CD4-positive, CD25-positive, alpha-beta regulatory T cell (primary cell): ENCODE measurements at regions not wholly inside any gene's neighbourhood (a gene's known extent, or its start where the extent isn't known, plus 50 kb on each side); places are given as distances from the start of the nearest gene placed in this dataset.
"Not testable (repeated sequence)": the region's sequence is repeated elsewhere in the genome, so short reads cannot be mapped to it uniquely, and the experiment has no call there.

ENCODE experiments used
- ATAC-seq, 2 donors: fragments of 150-1000 bp; cut with Tn5 transposase; one replicate each; pipeline ENCODE4 v1.10.0; 2021; ENCODE audit warnings: low read depth in 2 of 2, moderate number of reproducible peaks in 2 of 2, moderate library complexity in 1 of 2
- DNase-seq, 3 donors: peaks; one replicate each; pipeline versions ENCODE4 v3.0.0 to v3.0.0-alpha.2; 2012 to 2022; ENCODE audit warnings: mixed read lengths in 1 of 3
- H3K27ac ChIP-seq: one replicate; pipeline ENCODE4 v1.7.0; 2013; ENCODE audit warnings: mild to moderate bottlenecking, low read length; ENCODE audit not compliant: insufficient read depth, poor library complexity, severe bottlenecking
- H3K27me3 ChIP-seq: one replicate; pipeline ENCODE4 v1.7.0; 2013; ENCODE audit warnings: low read length; ENCODE audit not compliant: control insufficient read depth, insufficient read depth
- H3K36me3 ChIP-seq: one replicate; pipeline ENCODE4 v1.7.0; 2013; ENCODE audit warnings: mild to moderate bottlenecking, low read length, moderate library complexity; ENCODE audit not compliant: control insufficient read depth, insufficient read depth
- H3K4me1 ChIP-seq: 2 replicates; pipeline ENCODE4 v1.7.0; 2013; ENCODE audit warnings: mild to moderate bottlenecking, low read length; ENCODE audit not compliant: insufficient read depth, control insufficient read depth, poor library complexity, severe bottlenecking
- H3K4me3 ChIP-seq: one replicate; pipeline ENCODE4 v1.7.0; 2013; ENCODE audit warnings: low read depth, mild to moderate bottlenecking, low read length, moderate library complexity
- H3K9me3 ChIP-seq, 2 experiments: 1 replicate in 1 of 2; 2 replicates in 1 of 2; pipeline ENCODE4 v1.7.0; 2013; ENCODE audit warnings: low read length in 2 of 2, mild to moderate bottlenecking in 1 of 2, moderate library complexity in 1 of 2; ENCODE audit not compliant: control insufficient read depth in 2 of 2
- H3K27ac Mint-ChIP-seq, 3 donors: one replicate each; pipeline ENCODE4 v1.8.0; 2020 to 2022; ENCODE audit warnings: mild to moderate bottlenecking in 3 of 3, mixed read lengths in 3 of 3, moderate library complexity in 2 of 3
- H3K27me3 Mint-ChIP-seq: one replicate; pipeline ENCODE4 v1.8.0; 2022; ENCODE audit warnings: mild to moderate bottlenecking, mixed read lengths
- H3K36me3 Mint-ChIP-seq: one replicate; pipeline ENCODE4 v1.8.0; 2020; ENCODE audit warnings: mixed read lengths
- H3K4me1 Mint-ChIP-seq, 4 donors: one replicate each; pipeline ENCODE4 v1.8.0; 2020 to 2022; ENCODE audit warnings: mixed read lengths in 4 of 4, mild to moderate bottlenecking in 1 of 4
- H3K4me3 Mint-ChIP-seq, 4 donors: one replicate each; pipeline ENCODE4 v1.8.0; 2020 to 2022; ENCODE audit warnings: mild to moderate bottlenecking in 4 of 4, mixed read lengths in 4 of 4, moderate library complexity in 3 of 4
- H3K9me3 Mint-ChIP-seq, 7 donors: one replicate each; pipeline ENCODE4 v1.8.0; 2020 to 2022; ENCODE audit warnings: mixed read lengths in 7 of 7, mild to moderate bottlenecking in 3 of 7, moderate library complexity in 2 of 7

- Histone ChIP-seq H3K4me1 (no peaks in the 10 kb centered on the region), H3K4me3 (no peak overlapping the region), H3K36me3 (no peaks in the 10 kb centered on the region), H3K9me3 (no peaks in the 10 kb centered on the region), H3K27ac (no peak overlapping the region), H3K27me3 (no peaks in the 10 kb centered on the region)
- Mint-ChIP-seq H3K9me3 (peaks cover 1 to 7% (median 4%) of the 10 kb centered on the region in 7 donors), H3K27me3 (no peaks in the 10 kb centered on the region), H3K4me3 (no peak overlapping the region), H3K27ac (no peak overlapping the region), H3K4me1 (no peaks in the 10 kb centered on the region), H3K36me3 (no peaks in the 10 kb centered on the region)
- DNase-seq (no peak), ATAC-seq (no peak)
Measured at GRCh38 chr4:96407738-96408463, 568.0 kb downstream of the PDHA2 start.

GRCh38 chr4:96414853-96415252, 575.0 kb downstream of the PDHA2 start:
- H3K36me3 ChIP-seq, H3K9me3 ChIP-seq, H3K4me1 Mint-ChIP-seq, H3K9me3 Mint-ChIP-seq, ATAC-seq, DNase-seq, H3K4me3 Mint-ChIP-seq, H3K36me3 Mint-ChIP-seq, H3K27me3 Mint-ChIP-seq, H3K4me3 ChIP-seq, H3K27ac ChIP-seq, H3K4me1 ChIP-seq, H3K27ac Mint-ChIP-seq, H3K27me3 ChIP-seq: not testable (repeated sequence)

- Mint-ChIP-seq H3K27ac (no peak overlapping the region), H3K27me3 (no peaks in the 10 kb centered on the region), H3K4me1 (no peaks in the 10 kb centered on the region)
Measured at GRCh38 chr4:96429657-96430056, 589.8 kb downstream of the PDHA2 start.

GRCh38 chr4:96431094-96431493, 591.2 kb downstream of the PDHA2 start:
- Histone ChIP-seq H3K27me3 (no peaks in the 10 kb centered on the region), H3K4me1 (no peaks in the 10 kb centered on the region), H3K27ac (no peak overlapping the region), H3K9me3 (no peaks in the 10 kb centered on the region), H3K4me3 (no peak overlapping the region), H3K36me3 (no peaks in the 10 kb centered on the region)
- no peak overlapping the region for H3K27ac Mint-ChIP-seq
- ATAC-seq (no peak), DNase-seq (no peak)
- no peaks in the 10 kb centered on the region for H3K36me3 Mint-ChIP-seq
- peaks cover 0 to 5% (median 0%) of the 10 kb centered on the region in 7 donors for H3K9me3 Mint-ChIP-seq
- H3K27me3 Mint-ChIP-seq = no peaks in the 10 kb centered on the region
- H3K4me3 Mint-ChIP-seq = no peak overlapping the region
- H3K4me1 Mint-ChIP-seq = no peaks in the 10 kb centered on the region

More at GRCh38 chr4:96429657-96430056, 589.8 kb downstream of the PDHA2 start:
- no peak for ATAC-seq
- DNase-seq = no peak
- H3K9me3 Mint-ChIP-seq = peaks cover 0 to 7% (median 0%) of the 10 kb centered on the region in 7 donors
- no peaks in the 10 kb centered on the region for H3K36me3 ChIP-seq
- no peaks in the 10 kb centered on the region for H3K27me3 ChIP-seq
- peaks cover 0 to 4% of the 10 kb centered on the region in 2 experiments for H3K9me3 ChIP-seq
- no peak overlapping the region for H3K27ac ChIP-seq
- no peak overlapping the region for H3K4me3 ChIP-seq
- H3K36me3 Mint-ChIP-seq = no peaks in the 10 kb centered on the region
- H3K4me1 ChIP-seq = no peaks in the 10 kb centered on the region
- no peak overlapping the region for H3K4me3 Mint-ChIP-seq

GRCh38 chr4:96448315-96448872, 608.5 kb downstream of the PDHA2 start:
- Histone ChIP-seq H3K9me3 (peaks cover 7 to 14% of the 10 kb centered on the region in 2 experiments), H3K27me3 (no peaks in the 10 kb centered on the region), H3K27ac (no peak overlapping the region), H3K4me1 (no peaks in the 10 kb centered on the region), H3K4me3 (no peak overlapping the region), H3K36me3 (no peaks in the 10 kb centered on the region)
- Mint-ChIP-seq H3K4me3 (no peak overlapping the region), H3K27me3 (no peaks in the 10 kb centered on the region), H3K4me1 (no peaks in the 10 kb centered on the region), H3K27ac (no peak overlapping the region), H3K36me3 (no peaks in the 10 kb centered on the region), H3K9me3 (peaks cover 5 to 41% (median 20%) of the 10 kb centered on the region in 7 donors)
- ATAC-seq (no peak), DNase-seq (no peak)

- H3K4me1 Mint-ChIP-seq = no peaks in the 10 kb centered on the region
- H3K27ac Mint-ChIP-seq = no peak overlapping the region
- DNase-seq (no peak), ATAC-seq (no peak)
- no peaks in the 10 kb centered on the region for H3K4me1 ChIP-seq
- H3K4me3 Mint-ChIP-seq = no peak overlapping the region
- H3K36me3 Mint-ChIP-seq = no peaks in the 10 kb centered on the region
- peaks cover 0 to 18% (median 8%) of the 10 kb centered on the region in 7 donors for H3K9me3 Mint-ChIP-seq
- H3K36me3 ChIP-seq = no peaks in the 10 kb centered on the region
- no peaks in the 10 kb centered on the region for H3K27me3 ChIP-seq
- no peaks in the 10 kb centered on the region for H3K27me3 Mint-ChIP-seq
- H3K9me3 ChIP-seq = no peaks in the 10 kb centered on the region
- no peak overlapping the region for H3K27ac ChIP-seq
- no peak overlapping the region for H3K4me3 ChIP-seq
Measured at GRCh38 chr4:96455045-96455720, 615.3 kb downstream of the PDHA2 start.

- not testable (repeated sequence) for H3K4me1 ChIP-seq, H3K9me3 ChIP-seq
Measured at GRCh38 chr4:96458031-96458430, 618.1 kb downstream of the PDHA2 start.

More at GRCh38 chr4:96458031-96458430, 618.1 kb downstream of the PDHA2 start:
- not testable (repeated sequence) for H3K36me3 Mint-ChIP-seq, H3K4me3 Mint-ChIP-seq, H3K27me3 ChIP-seq, ATAC-seq, H3K36me3 ChIP-seq, H3K4me1 Mint-ChIP-seq, H3K27ac ChIP-seq, H3K27me3 Mint-ChIP-seq, H3K4me3 ChIP-seq, H3K27ac Mint-ChIP-seq, DNase-seq
- peaks cover 0 to 13% (median 5%) of the 10 kb centered on the region in 7 donors for H3K9me3 Mint-ChIP-seq
